OCI-LY7 (cell line): ENCODE measurements at regions not wholly inside any gene's neighbourhood (a gene's known extent, or its start where the extent isn't known, plus 50 kb on each side); places are given as distances from the start of the nearest gene placed in this dataset.

ENCODE experiments used
- BruUV-seq: library from RNA; stranded (reverse); fragments of 400-500 nt; replicated peaks from 2 replicates; lab custom pipeline; 2021; lab: Mats Ljungman, UMichigan
- CTCF ChIA-PET: fragments of 300-600 bp; sonication (Branson Sonifier 250); formaldehyde crosslinking; loops from one replicate; lab custom pipeline; 2022; ENCODE audit warnings: antibody characterized with exemption; ENCODE audit not compliant: unreplicated experiment; lab: Charles Lee
- POLR2A ChIA-PET: fragments of 300-600 bp; sonication (Branson Sonifier 250); formaldehyde crosslinking; loops from one replicate; lab custom pipeline; 2022; ENCODE audit warnings: antibody characterized with exemption; lab: Charles Lee
- DNase-seq: peaks from one replicate; pipeline ENCODE4 v3.0.0-alpha.2; 2015; ENCODE audit warnings: low spot score
- H2AFZ ChIP-seq: fragments of 200-600 bp; sonication (generic), shearing (Covaris generic); 2 replicates; pipeline ENCODE4 v1.6.1; 2014; ENCODE audit warnings: mild to moderate bottlenecking, antibody characterized with exemption, low read length, moderate library complexity
- H3K27ac ChIP-seq: fragments of 200-600 bp; sonication (generic); 2 replicates; pipeline ENCODE4 v1.5.1; 2014; ENCODE audit warnings: mixed run types, low read depth, mild to moderate bottlenecking, moderate library complexity, low read length, inconsistent platforms; ENCODE audit not compliant: poor library complexity, severe bottlenecking
- H3K36me3 ChIP-seq: fragments of 200-600 bp; sonication (generic); 2 replicates; pipeline ENCODE4 v1.6.1; 2014; ENCODE audit warnings: mild to moderate bottlenecking, antibody characterized with exemption, low read length, moderate library complexity, mixed read lengths; ENCODE audit not compliant: insufficient read depth
- H3K4me1 ChIP-seq: fragments of 200-600 bp; sonication (generic); 2 replicates; pipeline ENCODE4 v1.5.1; 2014; ENCODE audit warnings: mild to moderate bottlenecking, low read length; ENCODE audit not compliant: insufficient read depth, poor library complexity, severe bottlenecking
- H3K4me2 ChIP-seq: fragments of 200-600 bp; sonication (generic); 2 replicates; pipeline ENCODE4 v1.6.1; 2014; ENCODE audit warnings: mild to moderate bottlenecking, low read length
- H3K4me3 ChIP-seq: fragments of 200-600 bp; sonication (generic); 2 replicates; pipeline ENCODE4 v1.5.1; 2014; ENCODE audit warnings: mild to moderate bottlenecking, low read depth, low read length; ENCODE audit not compliant: poor library complexity, severe bottlenecking
- H3K79me2 ChIP-seq: fragments of 200-600 bp; sonication (generic); 2 replicates; pipeline ENCODE4 v1.6.1; 2016; ENCODE audit warnings: low read depth, mild to moderate bottlenecking, low read length, moderate library complexity, mixed read lengths; ENCODE audit not compliant: insufficient read depth
- H3K9me2 ChIP-seq: fragments of 200-600 bp; sonication (generic); 2 replicates; pipeline ENCODE4 v1.6.1; 2016; ENCODE audit warnings: mild to moderate bottlenecking, low read length, mixed read lengths; ENCODE audit not compliant: insufficient read depth
- H3K9me3 ChIP-seq: fragments of 200-600 bp; sonication (generic); 2 replicates; pipeline ENCODE4 v1.6.1; 2014; ENCODE audit warnings: mild to moderate bottlenecking, mixed run types, low read length, mixed read lengths
- H4K20me1 ChIP-seq: fragments of 200-600 bp; sonication (generic); 2 replicates; pipeline ENCODE4 v1.6.1; 2014; ENCODE audit warnings: mild to moderate bottlenecking, antibody characterized with exemption, low read length, moderate library complexity, mixed read lengths; ENCODE audit not compliant: insufficient read depth
- EZH2phosphoT487 ChIP-seq: fragments of 200-600 bp; sonication (generic); IDR thresholded peaks from 2 replicates; pipeline ENCODE4 v1.6.1; 2018; ENCODE audit warnings: low read depth, borderline replicate concordance, mild to moderate bottlenecking, mixed run types, antibody characterized with exemption, low read length, moderate library complexity, mixed read lengths
- intact Hi-C: fragments of 100-400 bp; cut with micrococcal nuclease; formaldehyde crosslinking; loops from one replicate; pipeline ENCODE4 v1.10.0; 2022; ENCODE audit not compliant: unreplicated experiment
- TF ChIP-seq, protein P1 (sequence below): fragments of 200-600 bp; sonication (generic); conservative IDR thresholded peaks from 2 replicates; pipeline ENCODE4 v1.5.1; 2014; ENCODE audit warnings: mild to moderate bottlenecking, antibody characterized with exemption, low read length, moderate library complexity, mixed read lengths

DNA sequence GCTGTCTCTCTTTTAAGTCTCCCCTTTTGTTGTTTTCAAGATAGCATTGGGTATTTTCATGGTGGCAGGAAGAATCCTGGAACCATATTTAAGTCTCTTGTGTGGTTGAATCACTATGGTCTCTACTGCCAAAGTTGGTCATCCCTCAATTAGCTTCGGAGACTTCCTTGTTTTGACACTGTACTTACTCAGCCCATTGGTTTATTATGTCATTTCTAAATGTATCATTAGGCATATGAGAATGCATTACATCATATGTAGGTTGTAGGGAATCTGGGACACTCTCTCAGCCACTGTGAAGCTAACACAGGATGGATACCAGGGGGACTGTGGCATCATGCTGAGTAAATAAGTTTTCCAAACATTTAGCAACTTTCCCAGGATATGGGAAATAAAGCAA, 211.8 kb downstream of the DTHD1 start:
- no peak overlapping the region for H3K4me2 ChIP-seq
- TF ChIP-seq EZH2phosphoT487, result no peak
- TF ChIP-seq, protein P1, sequence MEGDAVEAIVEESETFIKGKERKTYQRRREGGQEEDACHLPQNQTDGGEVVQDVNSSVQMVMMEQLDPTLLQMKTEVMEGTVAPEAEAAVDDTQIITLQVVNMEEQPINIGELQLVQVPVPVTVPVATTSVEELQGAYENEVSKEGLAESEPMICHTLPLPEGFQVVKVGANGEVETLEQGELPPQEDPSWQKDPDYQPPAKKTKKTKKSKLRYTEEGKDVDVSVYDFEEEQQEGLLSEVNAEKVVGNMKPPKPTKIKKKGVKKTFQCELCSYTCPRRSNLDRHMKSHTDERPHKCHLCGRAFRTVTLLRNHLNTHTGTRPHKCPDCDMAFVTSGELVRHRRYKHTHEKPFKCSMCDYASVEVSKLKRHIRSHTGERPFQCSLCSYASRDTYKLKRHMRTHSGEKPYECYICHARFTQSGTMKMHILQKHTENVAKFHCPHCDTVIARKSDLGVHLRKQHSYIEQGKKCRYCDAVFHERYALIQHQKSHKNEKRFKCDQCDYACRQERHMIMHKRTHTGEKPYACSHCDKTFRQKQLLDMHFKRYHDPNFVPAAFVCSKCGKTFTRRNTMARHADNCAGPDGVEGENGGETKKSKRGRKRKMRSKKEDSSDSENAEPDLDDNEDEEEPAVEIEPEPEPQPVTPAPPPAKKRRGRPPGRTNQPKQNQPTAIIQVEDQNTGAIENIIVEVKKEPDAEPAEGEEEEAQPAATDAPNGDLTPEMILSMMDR, result no peak
- no peak overlapping the region for H3K27ac ChIP-seq
- H3K9me3 ChIP-seq, result no peaks in the 10 kb centered on the region
- H3K79me2 ChIP-seq, result no peaks in the 10 kb centered on the region
- intact Hi-C loops, result no loop called here
- BruUV-seq, result no TSS peak
- no peak overlapping the region for H2AFZ ChIP-seq
- H3K36me3 ChIP-seq, result no peaks in the 10 kb centered on the region
- CTCF ChIA-PET, result interaction anchor here (0.6 kb wide), 1 partner anchor 34 kb away, joined by 3 read pairs; no protein-coding TSS in a partner anchor
- no peaks in the 10 kb centered on the region for H3K4me1 ChIP-seq
- no peak overlapping the region for H3K4me3 ChIP-seq
- DNase-seq, result no peak
- no peaks in the 10 kb centered on the region for H4K20me1 ChIP-seq
- H3K9me2 ChIP-seq, result no peaks in the 10 kb centered on the region
- POLR2A ChIA-PET, result interaction anchor here (0.7 kb wide), 1 partner anchor 13 kb away, joined by 3 read pairs; no protein-coding TSS in a partner anchor

DNA sequence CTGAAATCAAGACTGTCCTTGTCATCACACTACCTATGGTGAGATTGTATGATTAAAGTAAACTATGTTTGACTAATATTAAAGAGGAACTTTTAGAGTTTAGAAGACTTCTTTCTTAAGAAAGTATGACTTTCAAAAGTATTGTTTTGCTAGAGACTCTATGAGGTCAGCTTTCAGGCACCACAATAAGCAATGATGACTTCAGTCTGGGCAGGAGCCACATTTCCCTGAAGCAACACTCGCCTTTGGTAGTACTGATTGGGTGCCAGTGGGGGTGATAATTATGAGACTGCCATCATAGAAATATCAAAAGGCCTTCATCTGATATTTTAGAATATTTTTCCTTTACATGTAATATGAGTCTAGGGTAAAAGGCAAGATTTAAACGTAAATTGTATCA, 212.6 kb downstream of the DTHD1 start:
- no TSS peak for BruUV-seq

DNA sequence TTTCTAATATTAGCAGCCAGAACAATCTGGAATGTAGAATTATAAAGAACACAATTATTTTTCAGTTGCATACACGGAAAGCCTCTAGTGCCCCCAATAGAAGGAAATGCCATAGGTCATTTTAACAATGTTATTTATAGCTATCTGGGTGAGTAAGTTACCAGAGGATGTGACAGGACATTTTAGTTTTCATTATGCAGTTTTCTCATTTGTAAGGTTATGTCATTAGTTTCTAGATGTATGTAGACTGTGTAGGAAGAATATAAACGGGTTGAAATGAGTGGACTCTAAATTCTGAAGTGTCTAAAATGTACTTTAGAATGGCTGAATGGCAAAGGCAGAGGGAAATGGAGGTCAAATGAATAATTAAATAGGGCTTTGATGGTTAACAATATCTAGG, 213.3 kb downstream of the DTHD1 start:
- no peaks in the 10 kb centered on the region for H3K79me2 ChIP-seq
- no peaks in the 10 kb centered on the region for H4K20me1 ChIP-seq
- TF ChIP-seq, protein P1, result no peak
- TF ChIP-seq EZH2phosphoT487, result no peak
- H3K27ac ChIP-seq, result no peak overlapping the region
- POLR2A ChIA-PET, result no interaction called here
- H3K4me3 ChIP-seq, result no peak overlapping the region
- intact Hi-C loops, result no loop called here
- no TSS peak for BruUV-seq
- DNase-seq, result no peak
- no peaks in the 10 kb centered on the region for H3K9me3 ChIP-seq
- H3K9me2 ChIP-seq, result no peaks in the 10 kb centered on the region
- no peaks in the 10 kb centered on the region for H3K4me1 ChIP-seq
- CTCF ChIA-PET, result no interaction called here
- H3K36me3 ChIP-seq, result no peaks in the 10 kb centered on the region
- no peak overlapping the region for H2AFZ ChIP-seq
- no peak overlapping the region for H3K4me2 ChIP-seq

More for the DNA sequence above, 212.6 kb downstream of the DTHD1 start:
- ChIA-PET CTCF (no interaction called here), POLR2A (interaction anchor here (0.7 kb wide), 1 partner anchor 13 kb away, joined by 3 read pairs; no protein-coding TSS in a partner anchor)
- intact Hi-C loops, result no loop called here
- no peak for DNase-seq
- Histone ChIP-seq H3K4me2 (no peak overlapping the region), H3K79me2 (no peaks in the 10 kb centered on the region), H3K9me3 (no peaks in the 10 kb centered on the region), H3K4me3 (no peak overlapping the region), H3K9me2 (no peaks in the 10 kb centered on the region), H3K36me3 (no peaks in the 10 kb centered on the region), H2AFZ (no peak overlapping the region), H3K27ac (no peak overlapping the region), H4K20me1 (no peaks in the 10 kb centered on the region), H3K4me1 (no peaks in the 10 kb centered on the region)
- TF ChIP-seq EZH2phosphoT487, result no peak
- TF ChIP-seq, protein P1, result no peak
